Osteoblast (primary cell): ENCODE measurements at regions not wholly inside any gene's neighbourhood (a gene's known extent, or its start where the extent isn't known, plus 50 kb on each side); places are given as distances from the start of the nearest gene placed in this dataset.

Experiments
- DNase-seq: peaks from one replicate; pipeline ENCODE4 v3.0.0; 2011; ENCODE audit warnings: low spot score, mixed read lengths; ENCODE audit not compliant: insufficient read length; ENCODE audit errors: missing footprints
- H2AFZ ChIP-seq: 2 replicates; pipeline ENCODE4 v1.6.0; 2011; ENCODE audit warnings: mild to moderate bottlenecking, low read length
- H3K27ac ChIP-seq: 2 replicates; pipeline ENCODE4 v1.5.1; 2011; ENCODE audit warnings: mild to moderate bottlenecking, low read depth, low read length, moderate library complexity
- H3K27me3 ChIP-seq: 2 replicates; pipeline ENCODE4 v1.6.0; 2012; ENCODE audit warnings: mild to moderate bottlenecking, control low read depth, inconsistent platforms, low read length, moderate library complexity; ENCODE audit not compliant: insufficient read depth
- H3K36me3 ChIP-seq: 2 replicates; pipeline ENCODE4 v1.5.1; 2011; ENCODE audit warnings: mild to moderate bottlenecking, low read length, control low read depth, moderate library complexity; ENCODE audit not compliant: insufficient read depth
- H3K4me1 ChIP-seq: 2 replicates; pipeline ENCODE4 v1.5.1; 2011; ENCODE audit warnings: mild to moderate bottlenecking, low read length, control low read depth, moderate library complexity; ENCODE audit not compliant: insufficient read depth
- H3K4me2 ChIP-seq: 2 replicates; pipeline ENCODE4 v1.6.0; 2011; ENCODE audit warnings: mild to moderate bottlenecking, low read length; ENCODE audit not compliant: insufficient read depth
- H3K4me3 ChIP-seq: fragments of 200-600 bp; sonication (generic); 3 replicates; pipeline ENCODE4 v1.5.1; 2012; ENCODE audit warnings: mild to moderate bottlenecking, low read length, inconsistent platforms; ENCODE audit not compliant: insufficient read depth
- H3K79me2 ChIP-seq: 2 replicates; pipeline ENCODE4 v1.6.0; 2012; ENCODE audit warnings: mild to moderate bottlenecking, low read length, control low read depth, inconsistent platforms; ENCODE audit not compliant: insufficient read depth
- H3K9me3 ChIP-seq: 2 replicates; pipeline ENCODE4 v1.5.1; 2011; ENCODE audit warnings: low read depth, low read length, control low read depth
- H4K20me1 ChIP-seq: 2 replicates; pipeline ENCODE4 v1.6.0; 2012; ENCODE audit warnings: mild to moderate bottlenecking, low read length, control low read depth; ENCODE audit not compliant: insufficient read depth
- TF ChIP-seq, protein P1 (sequence below): IDR thresholded peaks from 2 replicates; pipeline ENCODE4 v1.5.1; 2011; ENCODE audit warnings: mild to moderate bottlenecking, low read depth, low read length, moderate library complexity; ENCODE audit errors: extremely low read depth

DNA sequence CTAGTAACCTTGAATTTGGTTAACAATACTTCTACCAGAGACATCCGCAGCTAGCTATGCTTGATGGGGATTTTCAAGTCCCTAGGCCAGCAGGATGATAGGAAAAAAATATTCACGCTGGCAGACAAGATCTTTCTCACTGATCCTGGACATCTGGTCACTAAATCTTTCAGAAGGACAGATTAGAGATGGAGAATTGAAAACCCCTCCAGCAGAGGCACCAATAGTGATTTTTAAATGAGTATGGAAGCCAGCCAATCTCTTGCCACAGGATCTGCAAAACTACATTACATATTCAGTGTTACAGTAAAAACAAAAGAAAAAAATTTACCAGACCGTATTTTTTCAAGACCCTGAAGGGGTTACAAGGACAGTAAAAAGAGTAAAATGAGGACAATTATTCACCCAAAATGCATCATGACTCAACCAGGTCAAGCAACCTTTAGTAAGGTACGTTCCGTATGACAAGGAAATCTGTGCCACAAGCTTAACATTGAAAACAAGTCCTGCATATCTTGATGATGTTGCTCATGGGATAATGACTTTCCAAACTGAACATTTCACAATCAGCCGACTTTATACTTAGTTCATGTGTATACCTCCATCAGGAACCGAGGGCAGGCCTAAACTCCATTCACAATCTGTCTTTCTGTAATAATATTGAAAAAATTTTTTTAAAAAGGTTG lies 239.5 kb downstream of the GXYLT1 start:
- no peak overlapping the region for H3K4me2 ChIP-seq
- TF ChIP-seq, protein P1, sequence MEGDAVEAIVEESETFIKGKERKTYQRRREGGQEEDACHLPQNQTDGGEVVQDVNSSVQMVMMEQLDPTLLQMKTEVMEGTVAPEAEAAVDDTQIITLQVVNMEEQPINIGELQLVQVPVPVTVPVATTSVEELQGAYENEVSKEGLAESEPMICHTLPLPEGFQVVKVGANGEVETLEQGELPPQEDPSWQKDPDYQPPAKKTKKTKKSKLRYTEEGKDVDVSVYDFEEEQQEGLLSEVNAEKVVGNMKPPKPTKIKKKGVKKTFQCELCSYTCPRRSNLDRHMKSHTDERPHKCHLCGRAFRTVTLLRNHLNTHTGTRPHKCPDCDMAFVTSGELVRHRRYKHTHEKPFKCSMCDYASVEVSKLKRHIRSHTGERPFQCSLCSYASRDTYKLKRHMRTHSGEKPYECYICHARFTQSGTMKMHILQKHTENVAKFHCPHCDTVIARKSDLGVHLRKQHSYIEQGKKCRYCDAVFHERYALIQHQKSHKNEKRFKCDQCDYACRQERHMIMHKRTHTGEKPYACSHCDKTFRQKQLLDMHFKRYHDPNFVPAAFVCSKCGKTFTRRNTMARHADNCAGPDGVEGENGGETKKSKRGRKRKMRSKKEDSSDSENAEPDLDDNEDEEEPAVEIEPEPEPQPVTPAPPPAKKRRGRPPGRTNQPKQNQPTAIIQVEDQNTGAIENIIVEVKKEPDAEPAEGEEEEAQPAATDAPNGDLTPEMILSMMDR, result no peak

DNA sequence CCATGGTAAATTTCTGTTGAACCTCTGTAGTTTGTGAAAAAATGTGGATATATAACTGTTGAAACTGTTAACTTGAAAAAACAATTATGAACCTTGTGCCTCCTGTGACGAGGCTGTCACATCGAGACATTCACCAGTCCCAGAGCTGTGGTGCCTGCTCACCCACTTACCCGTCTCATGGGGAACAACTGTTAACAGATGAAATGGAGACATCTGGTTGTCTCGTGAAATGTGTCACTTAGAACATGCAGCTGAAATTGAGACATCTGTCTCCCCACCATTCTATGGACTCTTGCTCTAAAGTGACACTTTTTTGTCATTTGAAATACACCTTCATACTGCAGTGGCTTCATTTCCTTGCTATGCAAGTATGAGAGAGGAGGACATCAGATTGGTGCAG lies 240.6 kb downstream of the GXYLT1 start:
- Histone ChIP-seq H3K4me3 (no peak overlapping the region), H3K36me3 (no peaks in the 10 kb centered on the region), H4K20me1 (no peaks in the 10 kb centered on the region), H3K27ac (no peak overlapping the region), H3K27me3 (no peaks in the 10 kb centered on the region), H3K4me2 (no peak overlapping the region), H2AFZ (no peak overlapping the region), H3K9me3 (no peaks in the 10 kb centered on the region), H3K79me2 (no peaks in the 10 kb centered on the region), H3K4me1 (no peaks in the 10 kb centered on the region)
- DNase-seq, result no peak
- TF ChIP-seq, protein P1, result no peak

More for the DNA sequence above, 239.5 kb downstream of the GXYLT1 start:
- H3K9me3 ChIP-seq, result no peaks in the 10 kb centered on the region
- H3K36me3 ChIP-seq, result no peaks in the 10 kb centered on the region
- DNase-seq, result no peak
- no peaks in the 10 kb centered on the region for H3K4me1 ChIP-seq
- no peaks in the 10 kb centered on the region for H3K79me2 ChIP-seq
- no peak overlapping the region for H3K27ac ChIP-seq
- H4K20me1 ChIP-seq, result no peaks in the 10 kb centered on the region
- no peak overlapping the region for H3K4me3 ChIP-seq
- H3K27me3 ChIP-seq, result no peaks in the 10 kb centered on the region
- no peak overlapping the region for H2AFZ ChIP-seq

- no peak for DNase-seq
- no peaks in the 10 kb centered on the region for H3K79me2 ChIP-seq
- H2AFZ ChIP-seq, result no peak overlapping the region
- TF ChIP-seq, protein P1, result no peak
- H3K4me3 ChIP-seq, result no peak overlapping the region
- no peaks in the 10 kb centered on the region for H3K9me3 ChIP-seq
- H3K36me3 ChIP-seq, result no peaks in the 10 kb centered on the region
- H3K4me2 ChIP-seq, result no peak overlapping the region
- no peaks in the 10 kb centered on the region for H3K4me1 ChIP-seq
- no peaks in the 10 kb centered on the region for H4K20me1 ChIP-seq
- no peaks in the 10 kb centered on the region for H3K27me3 ChIP-seq
- H3K27ac ChIP-seq, result no peak overlapping the region
These were observed 241.5 kb downstream of the GXYLT1 start for GRCh38 chr12:41903014-41903708.

DNA sequence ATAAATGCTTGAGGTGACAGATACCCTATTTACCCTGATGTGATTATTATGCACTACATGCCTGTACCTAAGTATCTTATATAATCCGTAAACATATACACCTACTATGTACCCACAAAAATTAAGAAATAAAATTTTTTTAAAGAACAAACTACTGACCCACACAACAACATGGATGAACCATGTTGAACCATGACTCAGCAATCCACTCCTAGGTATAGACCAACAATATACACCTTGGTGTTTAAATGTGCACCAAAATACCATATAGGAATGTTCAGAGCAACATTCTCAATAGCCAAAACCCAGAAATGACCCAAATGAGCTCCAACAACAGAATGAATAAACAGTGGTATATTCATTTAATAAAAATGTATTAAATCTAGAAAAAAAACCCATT lies 245.1 kb downstream of the GXYLT1 start:
- Histone ChIP-seq H3K9me3 (no peaks in the 10 kb centered on the region), H3K79me2 (no peaks in the 10 kb centered on the region), H2AFZ (no peak overlapping the region), H3K27ac (no peak overlapping the region), H3K4me3 (no peak overlapping the region), H4K20me1 (no peaks in the 10 kb centered on the region), H3K4me2 (no peak overlapping the region), H3K27me3 (no peaks in the 10 kb centered on the region), H3K4me1 (no peaks in the 10 kb centered on the region), H3K36me3 (no peaks in the 10 kb centered on the region)
- TF ChIP-seq, protein P1, result no peak
- DNase-seq, result no peak
